C4-2B (cell line): ENCODE measurements at regions not wholly inside any gene's neighbourhood (a gene's known extent, or its start where the extent isn't known, plus 50 kb on each side); places are given as distances from the start of the nearest gene placed in this dataset.

Experiments
- H3K27ac ChIP-seq: fragments of 450-650 bp; 2 replicates; pipeline ENCODE4 v1.5.1; 2017
- CTCF ChIP-seq: fragments of 450-650 bp; conservative IDR thresholded peaks from 2 replicates; pipeline ENCODE4 v1.5.1; 2017; ENCODE audit warnings: mild to moderate bottlenecking
- ZFX ChIP-seq: fragments of 450-650 bp; IDR thresholded peaks from 2 replicates; pipeline ENCODE4 v1.6.1; 2017

- TF ChIP-seq ZFX (no peak), CTCF (no peak)
These were observed 50.8 kb upstream of the ELF5 start for GRCh38 chr11:34564406-34564805.

GRCh38 chr11:34564807-34565241, 51.2 kb upstream of the ELF5 start:
- H3K27ac ChIP-seq, result no peak overlapping the region
- no peak for TF ChIP-seq ZFX
- no peak for TF ChIP-seq CTCF

More at GRCh38 chr11:34564406-34564805, 50.8 kb upstream of the ELF5 start:
- H3K27ac ChIP-seq, result no peak overlapping the region

- TF ChIP-seq ZFX, result no peak
- TF ChIP-seq CTCF, result peak; percentile 75
- 0 out of 2 replicates have a peak overlapping the region, but pooled peaks have one; percentile 1 for H3K27ac ChIP-seq
These were observed 52.0 kb upstream of the ELF5 start for GRCh38 chr11:34565417-34566207.

- no peak for TF ChIP-seq CTCF
- no peak for TF ChIP-seq ZFX
- H3K27ac ChIP-seq, result no peak overlapping the region
These were observed 52.6 kb upstream of the ELF5 start for GRCh38 chr11:34566208-34566551.

- no peak for TF ChIP-seq CTCF
- TF ChIP-seq ZFX, result no peak
- no peak overlapping the region for H3K27ac ChIP-seq
These were observed 53.1 kb upstream of the ELF5 start for GRCh38 chr11:34566736-34567135.

GRCh38 chr11:34567733-34568132, 53.2 kb upstream of the EHF start:
- no peak overlapping the region for H3K27ac ChIP-seq
- TF ChIP-seq CTCF (no peak), ZFX (no peak)

GRCh38 chr11:34570584-34570983, 50.3 kb upstream of the EHF start:
- no peak overlapping the region for H3K27ac ChIP-seq
- TF ChIP-seq ZFX (no peak), CTCF (no peak)
